ENCODE measurements at regions not wholly inside any gene's neighbourhood (a gene's known extent, or its start where the extent isn't known, plus 50 kb on each side); places are given as distances from the start of the nearest gene placed in this dataset.
"Not testable (repeated sequence)": the region's sequence is repeated elsewhere in the genome, so short reads cannot be mapped to it uniquely, and the experiment has no call there.

DNA sequence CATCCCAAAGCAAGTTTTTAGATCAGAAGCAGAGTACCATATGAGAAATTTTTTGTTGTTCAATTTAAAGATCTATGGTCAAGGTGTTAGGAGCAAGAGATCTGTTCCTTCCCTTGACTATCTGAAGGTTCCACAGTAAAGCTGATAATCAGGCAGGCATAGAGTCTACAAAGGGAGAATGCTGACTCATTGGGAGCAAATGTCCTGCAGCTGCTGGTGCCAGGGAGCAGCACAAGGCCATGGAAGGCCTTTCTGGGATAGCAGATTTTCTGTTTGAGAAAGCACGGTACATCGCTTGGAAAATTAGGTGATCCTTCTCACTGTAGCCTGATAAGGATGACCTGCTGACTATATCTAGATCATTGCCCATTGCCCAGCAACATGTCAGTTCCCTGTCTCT lies 210.1 kb upstream of the C1orf87 start:
- intact Hi-C loops (cut with DNase I) = loop anchor here (5.0 to 10.0 kb wide), 3 partner anchors 479 to 1571 kb away; no protein-coding TSS in a partner anchor
- DNase-seq (ENCODE audit: low spot score) = no peak

DNA sequence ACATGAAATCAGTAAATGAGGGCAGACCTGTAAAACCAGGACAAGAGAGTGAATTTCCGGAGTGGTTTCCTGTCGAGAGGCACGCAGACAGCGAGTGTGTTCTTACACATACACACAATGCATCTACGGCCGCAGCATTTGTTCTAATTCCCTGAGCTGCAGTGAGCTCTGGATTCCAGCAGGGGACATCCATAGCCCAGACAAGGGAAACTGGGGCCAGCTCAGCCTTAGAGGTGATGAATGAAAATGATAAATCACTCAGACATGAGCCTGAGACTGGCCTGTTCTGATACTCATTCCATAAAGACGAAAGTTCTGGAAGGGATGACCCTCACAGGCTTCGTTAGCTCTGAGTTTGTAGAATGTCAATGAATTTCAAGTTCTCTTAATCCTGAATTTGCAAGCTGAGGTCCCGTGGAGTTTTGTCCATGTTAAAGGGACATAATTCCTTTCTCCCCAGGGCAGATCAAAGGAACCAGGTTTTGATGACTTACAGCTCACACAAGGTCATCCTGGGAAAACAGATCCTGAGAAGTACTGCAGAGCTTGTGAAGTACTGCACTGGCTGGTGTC lies 207.9 kb upstream of the C1orf87 start:
- intact Hi-C loops (cut with DNase I) = loop anchor here (5.0 to 10.0 kb wide), 3 partner anchors 481 to 1573 kb away; no protein-coding TSS in a partner anchor
- no peak for DNase-seq (ENCODE audit: low spot score)

DNA sequence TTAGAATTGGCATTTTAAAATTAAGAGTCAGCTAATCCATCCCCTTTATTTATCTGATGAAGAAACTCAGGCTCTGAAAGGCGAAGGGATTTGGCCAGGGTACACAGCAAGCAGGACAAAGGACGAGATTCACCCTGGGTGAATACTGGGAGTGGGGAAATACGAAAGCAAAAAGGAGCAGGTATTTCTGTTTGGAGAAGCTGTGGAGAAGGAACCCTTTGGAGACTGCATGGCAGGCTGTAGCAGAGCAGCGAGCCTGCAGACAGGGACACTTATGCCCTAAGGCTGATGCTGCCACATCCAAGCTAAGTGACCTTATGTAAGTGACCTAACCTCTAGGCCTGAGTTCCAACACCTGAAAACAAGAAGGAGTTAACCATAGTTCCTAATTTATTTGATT lies 207.2 kb upstream of the C1orf87 start:
- no peak for DNase-seq (ENCODE audit: low spot score)
- intact Hi-C loops (cut with DNase I) = loop anchor here (5.0 to 10.0 kb wide), 3 partner anchors 481 to 1574 kb away; no protein-coding TSS in a partner anchor

DNA sequence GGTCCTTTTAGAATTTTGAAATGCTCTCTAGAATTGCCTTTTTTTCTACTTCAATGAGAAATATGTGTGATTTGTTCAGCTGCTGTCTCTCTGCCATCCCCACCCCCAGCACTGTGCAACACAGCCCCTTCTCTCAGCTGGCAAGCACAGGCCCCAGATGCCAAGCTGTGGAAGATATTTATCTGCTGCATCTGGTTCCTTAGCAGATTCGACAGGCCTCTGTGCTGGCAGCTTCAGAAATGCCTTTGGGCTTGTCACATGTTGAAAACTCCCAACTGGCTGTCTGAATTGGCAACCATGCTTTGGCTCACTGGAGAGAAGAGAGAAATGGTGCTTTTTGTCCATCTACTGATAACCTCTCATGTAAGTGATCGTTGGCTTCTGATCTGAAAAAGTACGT lies 206.7 kb upstream of the C1orf87 start:
- intact Hi-C loops (cut with DNase I) = loop anchor here (5.0 to 10.0 kb wide), 3 partner anchors 482 to 1575 kb away; no protein-coding TSS in a partner anchor
- DNase-seq (ENCODE audit: low spot score) = no peak

DNA sequence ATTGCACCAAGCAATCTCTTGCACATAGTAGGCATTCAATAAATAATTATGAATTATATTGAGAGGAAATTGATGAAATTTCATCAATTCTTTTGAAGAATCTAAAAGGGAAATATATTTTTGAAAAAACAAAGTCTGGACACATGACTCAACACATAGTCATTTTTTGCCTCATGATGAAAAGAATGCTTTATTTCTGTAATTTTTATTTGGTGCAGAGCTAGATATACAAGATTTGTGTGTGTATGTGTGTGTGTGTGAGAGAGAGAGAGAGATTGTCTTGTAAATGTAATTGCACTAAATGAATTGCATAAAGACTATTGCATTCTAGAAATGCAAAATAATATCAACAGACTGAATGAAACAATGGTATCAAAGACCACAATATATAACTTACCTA lies 206.2 kb upstream of the C1orf87 start:
- no peak for DNase-seq (ENCODE audit: low spot score)
- intact Hi-C loops (cut with DNase I) = loop anchor here (5.0 to 10.0 kb wide), 3 partner anchors 483 to 1575 kb away; no protein-coding TSS in a partner anchor

DNA sequence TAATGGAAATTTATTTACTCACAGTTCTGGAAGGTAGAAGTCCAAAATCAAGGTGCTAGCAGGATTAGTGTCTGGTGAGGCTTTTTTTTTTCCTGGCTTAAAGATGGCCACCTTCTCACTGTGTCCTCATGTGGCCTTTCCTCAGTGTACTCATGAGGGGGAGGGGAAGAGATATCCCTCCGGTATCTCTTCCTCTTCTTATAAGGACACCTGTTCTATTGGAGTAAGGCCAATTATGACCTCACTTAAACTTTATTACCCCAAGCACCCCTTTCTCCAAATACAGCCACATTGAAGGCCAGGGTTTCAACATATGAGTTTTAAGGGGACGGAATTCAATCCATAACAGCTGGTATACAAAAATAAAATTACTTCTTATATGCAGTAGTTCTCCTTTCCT lies 203.7 kb upstream of the C1orf87 start:
- no peak for DNase-seq (ENCODE audit: low spot score)
- intact Hi-C loops (cut with DNase I) = no loop called here

DNA sequence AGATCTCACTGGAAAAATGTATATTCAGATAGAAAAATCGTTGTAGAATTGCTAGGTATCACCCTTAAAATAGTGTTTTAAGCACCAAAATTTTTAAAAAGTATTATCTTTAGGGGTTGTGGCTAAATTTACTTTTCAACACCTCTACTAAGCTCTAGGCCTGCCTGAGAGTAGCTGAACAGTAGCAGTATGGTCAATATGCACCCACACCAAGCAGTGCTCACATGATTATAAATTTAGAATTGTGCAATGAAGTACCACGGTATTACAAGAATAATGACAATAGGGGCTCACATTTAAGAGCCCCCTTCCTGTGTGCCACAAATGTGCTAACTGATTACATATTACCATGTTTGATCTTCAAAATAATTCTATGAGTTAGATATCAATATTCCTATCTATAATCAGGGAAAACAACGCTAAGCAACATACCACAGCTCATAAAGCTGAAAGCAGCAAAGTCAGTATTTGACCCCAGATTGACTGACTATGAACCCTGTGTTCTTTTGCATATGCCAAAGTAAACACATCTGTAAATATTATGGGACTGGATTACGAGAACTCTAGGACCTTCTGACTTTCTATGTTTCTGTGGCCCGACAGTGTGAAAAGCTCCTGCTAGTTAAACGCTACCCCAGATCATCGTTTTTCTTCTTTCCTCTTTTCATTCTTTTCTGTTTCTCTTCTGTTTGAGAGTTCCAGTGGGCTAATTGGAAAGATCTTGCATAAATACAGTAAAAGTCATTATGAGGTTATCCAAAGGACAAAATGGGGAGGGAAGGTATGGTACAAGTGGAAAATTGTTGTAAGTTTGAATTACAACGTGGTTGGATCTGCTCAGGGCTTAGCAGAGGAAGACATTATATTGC lies 201.1 kb upstream of the C1orf87 start:
- intact Hi-C loops (cut with DNase I) = no loop called here
- DNase-seq (ENCODE audit: low spot score) = no peak

DNA sequence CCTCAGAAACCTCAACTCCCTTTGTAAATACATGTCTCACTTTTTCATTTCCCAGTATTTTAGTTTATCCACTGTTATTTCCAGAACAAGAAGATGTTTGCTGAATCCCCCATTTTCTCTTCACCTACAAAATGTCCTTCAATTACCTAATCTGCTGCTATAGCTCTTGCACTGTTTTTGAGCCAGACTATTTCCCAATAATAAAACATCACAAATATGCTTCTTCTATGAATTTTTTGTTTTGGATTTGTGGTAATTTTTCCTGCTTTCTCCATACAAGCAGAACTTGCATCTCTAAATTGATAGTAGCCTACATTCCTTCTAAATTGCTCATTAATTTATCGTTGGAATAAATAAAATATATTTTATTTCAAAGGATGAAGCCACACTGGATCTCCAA lies 199.6 kb upstream of the C1orf87 start:
- DNase-seq (ENCODE audit: low spot score) = no peak
- intact Hi-C loops (cut with DNase I) = no loop called here

DNA sequence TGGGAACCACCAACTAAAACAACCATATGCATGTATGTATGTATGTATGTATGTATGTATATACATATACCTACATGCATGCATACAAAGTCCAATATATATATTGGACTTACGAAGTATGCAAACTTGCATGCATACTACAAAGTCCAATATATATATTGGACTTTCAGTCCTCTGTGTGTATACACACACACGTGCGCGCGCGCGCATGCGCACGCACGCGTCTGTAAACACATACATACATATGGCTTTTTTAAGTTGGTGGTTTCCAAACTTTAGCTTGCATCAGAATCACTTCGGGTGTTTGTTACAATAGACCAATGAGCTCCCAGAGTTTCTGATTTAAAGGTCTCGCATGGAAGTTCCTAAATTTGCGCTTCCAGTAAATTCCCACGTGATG lies 197.5 kb upstream of the C1orf87 start:
- intact Hi-C loops (cut with DNase I) = no loop called here

DNA sequence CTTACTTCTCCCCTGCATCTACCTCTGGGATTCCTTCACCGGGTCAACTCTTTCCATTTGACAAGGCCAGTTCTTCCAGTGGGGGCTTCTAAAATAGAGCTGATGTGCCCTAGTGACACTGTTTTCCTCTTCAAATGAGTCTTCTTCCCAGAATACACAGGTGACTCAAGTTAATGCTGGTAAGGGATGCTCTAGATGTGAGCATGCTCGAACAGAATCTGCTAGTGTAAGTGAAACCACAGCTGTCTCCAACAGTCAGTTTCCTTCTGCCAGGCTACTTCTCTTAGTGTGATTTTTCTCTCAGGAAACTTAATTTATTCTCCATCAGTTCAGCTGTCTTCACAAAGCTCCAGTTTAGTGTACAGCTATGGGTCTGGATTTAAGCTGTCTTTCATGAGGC lies 194.9 kb upstream of the C1orf87 start:
- DNase-seq (ENCODE audit: low spot score) = no peak
- intact Hi-C loops (cut with DNase I) = no loop called here

More for the DNA sequence above, 197.5 kb upstream of the C1orf87 start:
- no peak for DNase-seq (ENCODE audit: low spot score)

DNA sequence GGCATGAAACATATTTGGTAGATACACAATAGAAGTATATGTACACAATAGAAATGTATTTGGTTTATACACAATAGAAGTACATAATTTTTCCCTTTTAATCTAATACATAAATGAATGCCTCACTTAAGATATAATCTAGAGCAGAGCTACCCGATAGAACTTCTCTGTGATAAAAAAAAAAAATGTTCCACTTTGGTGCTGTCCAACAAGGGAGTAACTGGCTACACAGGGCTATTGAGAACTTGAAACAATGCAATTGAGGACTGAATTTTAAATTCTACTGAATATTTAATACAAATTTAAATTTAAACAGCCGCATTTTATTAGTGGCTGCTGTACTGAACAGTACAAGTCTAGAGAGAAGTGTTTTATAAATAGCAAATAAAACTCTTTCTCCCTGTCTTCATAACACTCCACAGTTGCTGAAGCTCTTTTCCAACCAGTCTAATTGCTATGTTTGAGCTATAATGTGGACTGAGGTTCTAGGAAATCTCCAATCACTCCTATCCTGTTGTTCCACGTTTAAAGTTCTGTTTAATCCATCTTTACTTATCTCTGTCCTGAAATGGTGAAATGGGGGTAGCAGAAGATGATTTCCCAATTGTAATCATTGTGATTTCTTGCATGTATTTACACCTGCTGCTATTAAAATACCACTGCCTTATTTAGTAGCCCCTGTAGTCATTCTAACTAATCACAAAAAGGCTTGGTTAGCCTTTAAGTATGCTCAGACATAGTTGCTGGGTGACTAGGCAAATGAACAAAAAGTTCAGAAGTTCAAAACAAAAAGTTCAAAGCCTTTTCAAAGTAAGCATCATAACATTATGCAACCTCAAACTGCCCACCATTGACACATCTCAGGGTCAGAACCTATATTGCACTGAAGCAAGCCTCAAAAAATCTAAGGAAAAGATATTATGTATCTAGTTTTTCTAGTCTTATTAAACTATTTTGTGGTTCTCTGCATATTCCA lies 192.3 kb upstream of the C1orf87 start:
- intact Hi-C loops (cut with DNase I) = no loop called here
- no peak for DNase-seq (ENCODE audit: low spot score)

DNA sequence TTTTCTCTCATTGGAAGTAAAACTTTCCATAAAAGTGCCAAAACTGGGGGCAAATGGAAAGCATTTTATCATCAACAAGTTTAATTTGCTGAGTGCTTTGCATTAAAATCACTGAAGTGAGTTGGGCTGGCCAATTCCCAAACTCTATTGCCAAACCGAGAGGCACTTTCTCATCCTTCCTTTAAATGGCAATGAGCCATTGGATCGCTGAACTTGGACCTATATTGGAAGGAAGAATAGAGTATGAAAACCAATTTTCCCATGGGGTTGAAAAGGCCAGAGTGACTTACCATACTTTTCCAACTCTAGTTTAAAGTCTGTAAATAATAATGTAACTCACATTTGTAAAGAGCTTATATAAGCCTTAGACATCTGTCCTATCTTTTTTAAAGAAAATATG lies 189.1 kb upstream of the C1orf87 start:
- intact Hi-C loops (cut with DNase I) = no loop called here
- DNase-seq (ENCODE audit: low spot score) = no peak

DNA sequence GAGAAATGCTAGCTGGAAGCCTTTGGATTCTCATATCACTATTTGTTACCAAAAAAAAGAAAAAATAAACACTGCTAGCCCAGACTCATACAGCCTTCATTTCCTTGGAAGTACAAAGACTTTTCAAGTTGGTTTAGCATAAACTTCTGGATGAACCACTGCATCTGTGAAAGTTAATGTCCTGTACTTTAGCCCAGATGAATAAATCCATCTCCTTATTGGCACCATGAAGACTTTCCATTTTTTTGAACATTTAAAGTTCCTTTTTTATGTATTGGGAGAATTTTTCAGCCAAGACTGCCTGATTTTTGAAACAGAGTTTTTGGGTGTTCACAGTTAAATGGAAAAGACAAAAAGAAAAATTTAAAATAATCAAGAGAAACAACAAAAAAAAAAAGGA lies 184.0 kb upstream of the C1orf87 start:
- intact Hi-C loops (cut with DNase I) = no loop called here
- DNase-seq (ENCODE audit: low spot score) = no peak

DNA sequence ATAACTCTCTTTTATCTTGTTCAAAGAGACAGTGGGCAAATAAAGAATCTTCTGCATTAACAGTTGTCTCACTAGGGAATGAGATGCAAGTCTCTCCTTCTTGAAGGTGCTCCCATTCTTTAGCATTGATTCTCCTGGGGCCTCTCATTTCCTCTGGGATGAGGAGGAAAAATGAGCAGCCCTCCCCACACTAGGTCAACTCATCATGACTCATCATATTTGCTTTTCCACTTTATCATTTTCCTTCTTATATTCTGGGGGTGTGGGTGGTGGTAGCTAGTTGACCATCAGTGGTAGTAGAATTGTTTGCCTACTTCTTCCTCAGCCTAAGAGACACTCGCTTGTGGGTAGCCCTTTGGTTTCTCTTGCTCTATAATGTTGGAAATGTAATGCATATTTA lies 182.0 kb upstream of the C1orf87 start:
- intact Hi-C loops (cut with DNase I) = no loop called here
- no peak for DNase-seq (ENCODE audit: low spot score)

DNA sequence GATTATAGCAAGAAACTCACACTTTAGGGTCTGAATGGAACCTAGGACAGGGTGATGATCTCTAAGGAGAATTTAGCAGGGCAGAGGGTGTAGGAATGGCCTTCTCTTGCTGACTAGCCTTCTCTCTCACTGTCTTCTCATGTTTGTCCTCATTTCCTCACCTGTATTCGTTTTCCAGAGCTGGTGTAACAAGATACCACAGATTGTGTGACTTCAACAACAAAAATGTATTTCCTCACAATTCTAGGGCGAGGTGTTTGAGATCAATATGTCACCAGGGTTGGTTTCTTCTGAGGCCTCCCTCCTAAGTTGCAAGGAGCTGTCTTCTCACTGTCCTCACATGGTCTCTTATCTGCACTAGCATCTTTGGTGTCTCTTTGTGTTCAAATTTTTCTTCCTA lies 177.9 kb upstream of the C1orf87 start:
- intact Hi-C loops (cut with DNase I) = no loop called here
- DNase-seq (ENCODE audit: low spot score) = no peak

DNA sequence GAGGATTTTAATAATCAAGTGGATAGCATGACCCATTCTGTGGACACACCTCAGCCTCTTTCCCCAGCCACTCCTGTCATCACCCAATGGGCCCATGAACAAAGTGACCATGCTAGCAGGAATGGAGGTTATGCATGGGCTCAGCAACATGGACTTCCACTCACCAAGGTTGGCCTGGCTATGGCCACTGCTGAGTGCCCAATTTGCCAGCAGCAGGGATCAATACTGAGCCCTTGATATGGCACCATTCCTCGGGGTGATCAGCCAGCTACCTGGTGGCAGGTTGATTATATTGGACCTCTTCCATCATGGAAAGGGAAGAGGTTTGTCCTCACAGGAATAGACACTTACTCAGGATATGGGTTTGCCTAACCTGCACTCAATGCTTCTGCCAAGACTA lies 173.9 kb upstream of the C1orf87 start:
- DNase-seq (ENCODE audit: low spot score); intact Hi-C loops (cut with DNase I): not testable (repeated sequence)

DNA sequence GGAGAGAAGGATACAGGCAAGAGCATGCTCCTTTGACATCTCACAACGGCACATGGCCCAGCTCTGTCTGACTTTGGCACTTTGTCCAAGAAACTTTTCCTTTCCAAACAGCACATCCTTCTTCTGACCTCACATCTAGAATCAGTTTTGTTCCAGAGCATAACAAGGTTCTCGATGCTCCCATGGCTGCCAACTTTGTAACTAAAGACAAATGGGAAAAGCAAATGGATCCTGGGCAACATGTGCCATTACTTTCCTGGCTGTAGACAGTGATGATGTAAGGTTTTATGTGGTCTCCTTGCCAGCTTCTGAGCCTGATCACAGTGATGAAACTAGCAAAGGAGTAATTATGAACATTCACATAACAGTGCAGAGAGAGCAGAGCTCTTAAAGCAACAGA lies 171.8 kb upstream of the C1orf87 start:
- intact Hi-C loops (cut with DNase I) = no loop called here
- no peak for DNase-seq (ENCODE audit: low spot score)

DNA sequence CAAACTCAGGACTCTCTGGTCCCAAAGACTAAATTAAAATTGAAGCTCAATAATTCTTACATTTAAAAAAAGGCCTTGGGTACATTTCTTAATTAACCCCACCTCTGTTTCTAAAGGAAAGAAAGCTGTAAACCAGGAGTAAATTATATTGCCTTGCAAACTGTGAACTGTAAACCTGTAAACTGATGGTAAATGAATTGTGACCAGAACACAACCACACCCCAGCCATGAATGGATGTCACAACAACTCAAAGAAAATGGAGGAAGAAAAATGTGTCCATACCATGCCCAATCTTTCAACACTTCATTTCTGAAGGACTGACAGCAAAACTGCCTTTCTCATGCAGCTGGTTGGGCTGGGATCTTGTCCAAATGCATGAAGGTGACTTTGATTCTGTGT lies 171.3 kb upstream of the C1orf87 start:
- no peak for DNase-seq (ENCODE audit: low spot score)
- intact Hi-C loops (cut with DNase I) = no loop called here

DNA sequence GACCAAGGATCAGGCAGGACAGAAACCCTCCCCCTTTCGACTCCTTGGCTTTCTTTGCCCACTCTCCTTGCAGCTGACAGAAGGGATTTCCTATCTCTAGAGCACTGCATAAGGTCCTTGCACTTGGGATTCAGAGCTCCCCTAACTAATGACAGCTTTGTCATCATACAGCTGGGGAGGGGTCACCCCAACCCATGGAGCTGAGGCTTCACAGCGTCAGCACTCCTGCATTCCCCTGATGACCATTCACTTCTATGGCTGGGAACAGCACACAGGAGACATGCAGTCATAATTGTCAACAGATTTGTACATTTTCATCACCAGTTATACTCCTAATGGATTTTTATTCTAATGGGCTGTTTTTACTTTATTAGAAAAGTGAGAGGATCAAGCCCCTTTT lies 161.7 kb upstream of the C1orf87 start:
- intact Hi-C loops (cut with DNase I) = no loop called here

DNA sequence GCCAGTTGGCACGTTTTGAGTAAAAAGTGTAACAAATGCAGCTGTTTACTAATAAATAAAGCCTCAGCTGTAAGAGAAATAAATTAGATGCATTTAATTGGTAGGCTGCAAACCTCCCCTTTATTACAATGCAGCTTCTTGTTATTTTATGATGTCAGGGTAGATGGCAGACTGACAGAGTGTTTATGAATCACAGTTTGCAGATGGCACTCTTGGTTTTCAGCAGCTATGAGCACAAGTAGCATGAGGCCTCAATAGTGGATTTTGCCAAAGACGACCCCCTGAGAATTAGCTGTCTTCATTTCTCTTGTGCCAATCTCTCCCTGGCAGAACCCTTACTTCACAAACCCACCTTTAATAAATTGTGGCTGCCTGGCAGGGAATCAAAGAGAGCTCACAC lies 161.2 kb upstream of the C1orf87 start:
- intact Hi-C loops (cut with DNase I) = no loop called here
- DNase-seq (ENCODE audit: low spot score) = no peak

More for the DNA sequence above, 161.7 kb upstream of the C1orf87 start:
- DNase-seq (ENCODE audit: low spot score) = no peak
